ENCODE measurements at regions not wholly inside any gene's neighbourhood (a gene's known extent, or its start where the extent isn't known, plus 50 kb on each side); places are given as distances from the start of the nearest gene placed in this dataset.

GRCh38 chr15:95742836-95743235 is 587.7 kb upstream of the NR2F2 start:
- Histone ChIP-seq H3K27me3 (no peaks in the 10 kb centered on the region), H3K27ac (no peak overlapping the region), H3K4me3 (no peak overlapping the region), H3K9me3 (no peaks in the 10 kb centered on the region), H3K36me3 (no peaks in the 10 kb centered on the region), H3K4me1 (peaks cover 0 to 7% (median 0%) of the 10 kb centered on the region in 4 donors)
- peak in 1 of 2 donors; percentile 20 for DNase-seq
- intact Hi-C loops (cut with DNase I; ENCODE audit: low total_unique reads), result no loop called here
- no peak for TF ChIP-seq CTCF (IDR thresholded peaks at IDR 0.05)

GRCh38 chr15:95757171-95757570 is 573.3 kb upstream of the NR2F2 start:
- H3K4me3 ChIP-seq, result no peak overlapping the region
- peaks cover 0 to 30% (median 4%) of the 10 kb centered on the region in 4 donors for H3K4me1 ChIP-seq
- no peaks in the 10 kb centered on the region for H3K36me3 ChIP-seq
- H3K9me3 ChIP-seq, result no peaks in the 10 kb centered on the region
- intact Hi-C loops (cut with DNase I; ENCODE audit: low total_unique reads), result no loop called here
- no peak for DNase-seq
- no peak for TF ChIP-seq CTCF (IDR thresholded peaks at IDR 0.05)
- H3K27ac ChIP-seq, result no peak overlapping the region
- H3K27me3 ChIP-seq, result no peaks in the 10 kb centered on the region

GRCh38 chr15:95758451-95758850 is 572.0 kb upstream of the NR2F2 start:
- H3K4me1 ChIP-seq, result peaks cover 0 to 30% (median 4%) of the 10 kb centered on the region in 4 donors
- intact Hi-C loops (cut with DNase I; ENCODE audit: low total_unique reads), result no loop called here
- no peak for DNase-seq
- H3K4me3 ChIP-seq, result no peak overlapping the region
- peak overlapping the region in 1 of 2 donors; percentile 24 for H3K27ac ChIP-seq
- no peak for TF ChIP-seq CTCF (IDR thresholded peaks at IDR 0.05)
- H3K9me3 ChIP-seq, result no peaks in the 10 kb centered on the region
- H3K27me3 ChIP-seq, result no peaks in the 10 kb centered on the region
- no peaks in the 10 kb centered on the region for H3K36me3 ChIP-seq

GRCh38 chr15:95758851-95759250 is 571.6 kb upstream of the NR2F2 start:
- no peak for TF ChIP-seq CTCF (IDR thresholded peaks at IDR 0.05)
- peak overlapping the region in 1 of 2 donors; percentile 24 for H3K27ac ChIP-seq
- intact Hi-C loops (cut with DNase I; ENCODE audit: low total_unique reads), result no loop called here
- H3K4me3 ChIP-seq, result no peak overlapping the region
- no peak for DNase-seq
- H3K9me3 ChIP-seq, result no peaks in the 10 kb centered on the region
- no peaks in the 10 kb centered on the region for H3K27me3 ChIP-seq
- H3K36me3 ChIP-seq, result no peaks in the 10 kb centered on the region
- H3K4me1 ChIP-seq, result peaks cover 0 to 30% (median 4%) of the 10 kb centered on the region in 4 donors

GRCh38 chr15:95760508-95760907 is 570.0 kb upstream of the NR2F2 start:
- DNase-seq, result no peak
- intact Hi-C loops (cut with DNase I; ENCODE audit: low total_unique reads), result no loop called here

More at GRCh38 chr15:95760508-95760907, 570.0 kb upstream of the NR2F2 start:
- H3K36me3 ChIP-seq, result no peaks in the 10 kb centered on the region
- no peaks in the 10 kb centered on the region for H3K9me3 ChIP-seq
- H3K4me1 ChIP-seq, result peaks cover 0 to 30% (median 4%) of the 10 kb centered on the region in 4 donors
- TF ChIP-seq CTCF (IDR thresholded peaks at IDR 0.05), result no peak
- no peak overlapping the region for H3K27ac ChIP-seq
- no peaks in the 10 kb centered on the region for H3K27me3 ChIP-seq
- no peak overlapping the region for H3K4me3 ChIP-seq
